H1 (cell line): ENCODE measurements at regions not wholly inside any gene's neighbourhood (a gene's known extent, or its start where the extent isn't known, plus 50 kb on each side); places are given as distances from the start of the nearest gene placed in this dataset.

Experiments
- CTCF ChIA-PET: fragments of 300-600 bp; sonication (Branson Sonifier 250); formaldehyde crosslinking; loops from one replicate; lab custom pipeline; 2021; ENCODE audit not compliant: partially characterized antibody; lab: Charles Lee
- POLR2A ChIA-PET: fragments of 300-600 bp; sonication (Branson Sonifier 250); formaldehyde crosslinking; loops from one replicate; lab custom pipeline; 2021; ENCODE audit warnings: inconsistent platforms; ENCODE audit not compliant: partially characterized antibody; lab: Charles Lee
- DNase-seq, 2 experiments: peaks; one replicate each; pipeline versions ENCODE4 v3.0.0 to v3.0.0-alpha.2; 2010 to 2022; ENCODE audit warnings: low spot score in 2 of 2, low read depth in 1 of 2, mixed read lengths in 1 of 2
- FAIRE-seq: peaks from 2 replicates; lab custom pipeline; 2011; peaks lifted over from hg19 to GRCh38; lab: Jason Lieb, UNC
- H2AFZ ChIP-seq: 2 replicates; pipeline ENCODE4 v1.8.1; 2012; ENCODE audit warnings: low read length, inconsistent platforms
- H2AK5ac ChIP-seq: 2 replicates; pipeline ENCODE4 v1.6.1; 2013; ENCODE audit warnings: low read depth, low read length
- H2BK120ac ChIP-seq: replicated peaks from 2 replicates; pipeline ENCODE3; 2013; ENCODE audit warnings: low read depth, low read length, inconsistent platforms
- H2BK12ac ChIP-seq: 2 replicates; pipeline ENCODE4 v1.6.1; 2013; ENCODE audit warnings: low read depth, low read length
- H2BK15ac ChIP-seq: 2 replicates; pipeline ENCODE4 v1.6.1; 2013; ENCODE audit warnings: low read length
- H2BK20ac ChIP-seq: 2 replicates; pipeline ENCODE4 v1.6.1; 2013; ENCODE audit warnings: low read length
- H2BK5ac ChIP-seq: 2 replicates; pipeline ENCODE4 v1.6.1; 2013; ENCODE audit warnings: low read depth, low read length
- H3K14ac ChIP-seq: 2 replicates; pipeline ENCODE4 v1.6.1; 2013; ENCODE audit warnings: inconsistent platforms; ENCODE audit not compliant: insufficient read length
- H3K18ac ChIP-seq: 2 replicates; pipeline ENCODE4 v1.6.1; 2013; ENCODE audit warnings: low read length; ENCODE audit errors: extremely low read depth
- H3K23ac ChIP-seq: 2 replicates; pipeline ENCODE4 v1.6.1; 2013; ENCODE audit warnings: inconsistent platforms; ENCODE audit not compliant: insufficient read length
- H3K23me2 ChIP-seq: 2 replicates; pipeline ENCODE4 v1.6.1; 2013; ENCODE audit warnings: low read depth, low read length
- H3K27ac ChIP-seq: 2 replicates; pipeline ENCODE4 v1.6.1; 2011; ENCODE audit warnings: low read depth, low read length, inconsistent platforms
- H3K27me3 ChIP-seq, 4 experiments: replicated peaks in 1 of 4; 1 replicate in 1 of 4; 2 replicates in 3 of 4; pipeline versions ENCODE4 v1.6.1 to v1.8.1; 2011 to 2013; ENCODE audit warnings: low read length in 3 of 4, mild to moderate bottlenecking in 3 of 4, inconsistent platforms in 2 of 4, mixed read lengths in 2 of 4, moderate library complexity in 1 of 4; ENCODE audit not compliant: control insufficient read depth in 3 of 4, insufficient read depth in 3 of 4; ENCODE audit errors: extremely low read depth in 1 of 4
- H3K36me3 ChIP-seq, 4 experiments: 2 replicates each; pipeline versions ENCODE4 v1.6.1 to v1.8.1; 2011 to 2013; ENCODE audit warnings: mild to moderate bottlenecking in 4 of 4, low read length in 3 of 4, moderate library complexity in 2 of 4, control low read depth in 1 of 4, inconsistent platforms in 1 of 4; ENCODE audit not compliant: insufficient read depth in 4 of 4, control insufficient read depth in 2 of 4
- H3K4ac ChIP-seq: replicated peaks from 2 replicates; pipeline ENCODE3; 2013; ENCODE audit warnings: low read length, low read depth, mixed read lengths, inconsistent platforms; ENCODE audit not compliant: insufficient read length
- H3K4me1 ChIP-seq, 4 experiments: replicated peaks in 1 of 4; 1 replicate in 1 of 4; 2 replicates in 3 of 4; pipeline versions ENCODE4 v1.6.1 to v1.8.1; 2011 to 2013; ENCODE audit warnings: low read length in 3 of 4, inconsistent platforms in 2 of 4, mixed read lengths in 1 of 4; ENCODE audit not compliant: insufficient read depth in 4 of 4, control insufficient read depth in 3 of 4
- H3K4me2 ChIP-seq, 2 experiments: 2 replicates each; pipeline versions ENCODE4 v1.6.1 to v1.8.1; 2011 to 2013; ENCODE audit warnings: low read depth in 2 of 2, low read length in 2 of 2, control low read depth in 1 of 2, inconsistent platforms in 1 of 2, mild to moderate bottlenecking in 1 of 2; ENCODE audit not compliant: insufficient read depth in 1 of 2
- H3K4me3 ChIP-seq, 4 experiments: fragments of 200-600, 300-600 bp in 1 of 4; sonication (generic), shearing (Covaris generic), sonication (Bioruptor Twin) in 1 of 4; 2 replicates each; pipeline versions ENCODE4 v1.5.1 to v1.8.1; 2011 to 2016; ENCODE audit warnings: low read length in 4 of 4, low read depth in 3 of 4, control low read depth in 2 of 4, inconsistent platforms in 2 of 4, mild to moderate bottlenecking in 2 of 4, mixed read lengths in 1 of 4, moderate library complexity in 1 of 4; ENCODE audit not compliant: insufficient read depth in 2 of 4; ENCODE audit errors: extremely low read depth in 1 of 4
- H3K56ac ChIP-seq: replicated peaks from 2 replicates; pipeline ENCODE3; 2013; ENCODE audit warnings: low read depth, mild to moderate bottlenecking, mixed read lengths, low read length, inconsistent platforms; ENCODE audit not compliant: insufficient read length
- H3K79me1 ChIP-seq: 2 replicates; pipeline ENCODE4 v1.6.1; 2013; ENCODE audit warnings: low read depth, low read length, control low read depth
- H3K79me2 ChIP-seq, 2 experiments: 2 replicates each; pipeline versions ENCODE4 v1.6.1 to v1.8.1; 2012 to 2013; ENCODE audit warnings: low read length in 2 of 2, mild to moderate bottlenecking in 2 of 2, inconsistent platforms in 1 of 2; ENCODE audit not compliant: insufficient read depth in 2 of 2, control insufficient read depth in 1 of 2
- H3K9ac ChIP-seq, 4 experiments: replicated peaks in 1 of 4; 1 replicate in 1 of 4; 2 replicates in 3 of 4; pipeline versions ENCODE4 v1.6.1 to v1.8.1; 2011 to 2013; ENCODE audit warnings: low read depth in 3 of 4, low read length in 3 of 4, control low read depth in 2 of 4, mild to moderate bottlenecking in 2 of 4, moderate library complexity in 2 of 4, inconsistent platforms in 1 of 4; ENCODE audit errors: extremely low read depth in 1 of 4
- H3K9me3 ChIP-seq, 2 experiments: 2 replicates each; pipeline versions ENCODE4 v1.6.1 to v1.8.1; 2012 to 2013; ENCODE audit warnings: mild to moderate bottlenecking in 2 of 2, moderate library complexity in 2 of 2, control low read depth in 1 of 2, inconsistent platforms in 1 of 2, low read depth in 1 of 2, low read length in 1 of 2, mixed read lengths in 1 of 2; ENCODE audit not compliant: insufficient read depth in 2 of 2
- H4K20me1 ChIP-seq, 2 experiments: replicated peaks in 1 of 2; 2 replicates each; pipeline versions ENCODE3 to v1.8.1; 2011 to 2013; ENCODE audit warnings: inconsistent platforms in 2 of 2, low read length in 2 of 2, mild to moderate bottlenecking in 1 of 2; ENCODE audit not compliant: insufficient read depth in 2 of 2, control insufficient read depth in 1 of 2
- H4K5ac ChIP-seq: 2 replicates; pipeline ENCODE4 v1.6.1; 2013; ENCODE audit warnings: low read length, low read depth, mixed read lengths, inconsistent platforms; ENCODE audit not compliant: insufficient read length
- H4K8ac ChIP-seq: 2 replicates; pipeline ENCODE4 v1.8.0; 2013; ENCODE audit warnings: mild to moderate bottlenecking, moderate library complexity, low read length, inconsistent platforms; ENCODE audit not compliant: insufficient read depth; ENCODE audit errors: extremely low read depth
- H4K91ac ChIP-seq: replicated peaks from 2 replicates; pipeline ENCODE3; 2013; ENCODE audit warnings: low read length, mixed read lengths, inconsistent platforms; ENCODE audit not compliant: insufficient read length
- ATF2 ChIP-seq: IDR thresholded peaks from 2 replicates; pipeline ENCODE4 v1.6.1; 2012; ENCODE audit warnings: low read length, inconsistent platforms
- EP300 ChIP-seq, 2 experiments: IDR thresholded peaks; 1 replicate in 1 of 2; 2 replicates in 1 of 2; pipeline ENCODE4 v1.6.1; 2011 to 2012; ENCODE audit warnings: low read depth in 2 of 2, low read length in 2 of 2, mild to moderate bottlenecking in 2 of 2, borderline replicate concordance in 1 of 2, inconsistent platforms in 1 of 2, moderate library complexity in 1 of 2
- FOSL1 ChIP-seq: IDR thresholded peaks from 2 replicates; pipeline ENCODE4 v1.6.1; 2011; ENCODE audit warnings: mild to moderate bottlenecking, low read depth, low read length, moderate library complexity; ENCODE audit not compliant: insufficient read depth
- KDM1A ChIP-seq: fragments of 200-600, 300-600 bp; sonication (generic); IDR thresholded peaks from 2 replicates; pipeline ENCODE4 v1.7.1; 2016; ENCODE audit warnings: mild to moderate bottlenecking, low read length, borderline replicate concordance
- NANOG ChIP-seq: IDR thresholded peaks from 2 replicates; pipeline ENCODE4 v1.6.1; 2011; ENCODE audit warnings: low read length, low read depth, mild to moderate bottlenecking, inconsistent platforms; ENCODE audit not compliant: insufficient read depth, poor library complexity, severe bottlenecking
- POLR2A ChIP-seq, 2 experiments: IDR thresholded peaks; 1 replicate in 1 of 2; 2 replicates in 1 of 2; pipeline ENCODE4 v1.6.1; 2011; ENCODE audit warnings: low read depth in 2 of 2, low read length in 2 of 2, mild to moderate bottlenecking in 2 of 2; ENCODE audit errors: control extremely low read depth in 1 of 2
- RAD21 ChIP-seq, 2 experiments: IDR thresholded peaks in 1 of 2; conservative IDR thresholded peaks in 1 of 2; 2 replicates each; pipeline ENCODE4 v1.6.1; 2011; ENCODE audit warnings: low read depth in 2 of 2, low read length in 2 of 2, improper control_type of control experiment in 1 of 2, inconsistent platforms in 1 of 2, mild to moderate bottlenecking in 1 of 2, moderate library complexity in 1 of 2
- SIN3A ChIP-seq, 2 experiments: IDR thresholded peaks in 1 of 2; conservative IDR thresholded peaks in 1 of 2; 2 replicates each; pipeline ENCODE4 v1.6.1; 2011 to 2012; ENCODE audit warnings: low read length in 2 of 2, improper control_type of control experiment in 1 of 2, low read depth in 1 of 2, mild to moderate bottlenecking in 1 of 2
- SIX5 ChIP-seq: IDR thresholded peaks from 2 replicates; pipeline ENCODE4 v1.6.1; 2011; ENCODE audit warnings: mild to moderate bottlenecking, low read depth, low read length
- SP4 ChIP-seq: IDR thresholded peaks from 2 replicates; pipeline ENCODE4 v1.6.1; 2012; ENCODE audit warnings: low read length, inconsistent platforms
- USF2 ChIP-seq: IDR thresholded peaks from 2 replicates; pipeline ENCODE4 v1.6.1; 2011; ENCODE audit warnings: low read length, improper control_type of control experiment
- TF ChIP-seq, protein P1 (sequence below): IDR thresholded peaks from 2 replicates; pipeline ENCODE4 v1.6.1; 2012; ENCODE audit warnings: inconsistent platforms

DNA sequence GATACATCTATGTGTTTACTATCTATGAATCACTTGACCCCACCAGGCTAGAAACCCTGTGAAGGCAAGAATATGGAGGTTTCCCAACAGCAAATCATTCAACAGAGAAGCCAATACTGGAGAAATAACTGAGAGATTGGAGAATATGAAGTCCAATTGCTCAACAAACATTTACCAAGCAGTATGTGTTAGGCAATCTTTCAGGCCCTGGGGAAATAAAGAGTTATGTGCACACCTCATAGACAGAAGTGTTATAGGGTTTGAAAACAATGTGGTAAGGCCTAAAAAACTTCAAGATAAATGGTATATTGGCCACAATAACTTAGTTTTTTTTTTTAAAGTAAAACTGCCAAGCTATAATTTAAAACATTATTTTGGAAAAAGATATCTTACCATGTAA lies 1245.8 kb downstream of the CDH11 start:
- no peak overlapping the region for H2AFZ ChIP-seq
- POLR2A ChIA-PET: no interaction called here
- H3K79me1 ChIP-seq: no peaks in the 10 kb centered on the region
- no peak overlapping the region for H2AK5ac ChIP-seq
- H3K14ac ChIP-seq: no peak overlapping the region
- no peak overlapping the region for H2BK5ac ChIP-seq
- H3K9ac ChIP-seq: no peak overlapping the region
- no peak overlapping the region for H3K23ac ChIP-seq
- no peak overlapping the region for H4K8ac ChIP-seq
- no peaks in the 10 kb centered on the region for H3K79me2 ChIP-seq
- DNase-seq (no peak), FAIRE-seq (no peak)
- H3K56ac ChIP-seq: no peak overlapping the region
- H3K23me2 ChIP-seq: no peaks in the 10 kb centered on the region
- no peaks in the 10 kb centered on the region for H3K9me3 ChIP-seq
- H4K5ac ChIP-seq: no peak overlapping the region
- no peak overlapping the region for H3K18ac ChIP-seq
- no peak overlapping the region for H3K4me2 ChIP-seq
- H4K91ac ChIP-seq: no peak overlapping the region
- no peak overlapping the region for H3K4ac ChIP-seq
- no peak overlapping the region for H2BK15ac ChIP-seq
- no peak overlapping the region for H3K27ac ChIP-seq
- no peak overlapping the region for H2BK20ac ChIP-seq
- no peaks in the 10 kb centered on the region for H3K4me1 ChIP-seq
- no peaks in the 10 kb centered on the region for H4K20me1 ChIP-seq
- H3K27me3 ChIP-seq: no peaks in the 10 kb centered on the region
- H3K4me3 ChIP-seq: no peak overlapping the region
- H2BK120ac ChIP-seq: no peak overlapping the region
- no peak overlapping the region for H2BK12ac ChIP-seq
- CTCF ChIA-PET: no interaction called here
- no peaks in the 10 kb centered on the region for H3K36me3 ChIP-seq
- no peak for TF ChIP-seq POLR2A (IDR thresholded peaks at IDR 0.05; ENCODE audit: control extremely low read depth in 1 of 2, low read depth in 2 of 2, low read length in 2 of 2)
- TF ChIP-seq SIN3A (conservative IDR thresholded peaks at IDR 0.05 in 1 of 2, IDR thresholded peaks at IDR 0.05 in 1 of 2; ENCODE audit: low read depth in 1 of 2, low read length in 2 of 2): no peak
- TF ChIP-seq USF2: no peak
- no peak for TF ChIP-seq NANOG
- TF ChIP-seq FOSL1: no peak
- TF ChIP-seq RAD21 (IDR thresholded peaks at IDR 0.05 in 1 of 2, conservative IDR thresholded peaks at IDR 0.05 in 1 of 2; ENCODE audit: low read depth in 2 of 2, low read length in 2 of 2): no peak
- TF ChIP-seq ATF2: no peak
- TF ChIP-seq, protein P1, sequence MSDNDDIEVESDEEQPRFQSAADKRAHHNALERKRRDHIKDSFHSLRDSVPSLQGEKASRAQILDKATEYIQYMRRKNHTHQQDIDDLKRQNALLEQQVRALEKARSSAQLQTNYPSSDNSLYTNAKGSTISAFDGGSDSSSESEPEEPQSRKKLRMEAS: no peak
- TF ChIP-seq KDM1A: no peak
- no peak for TF ChIP-seq SIX5
- TF ChIP-seq SP4: no peak
- TF ChIP-seq EP300 (IDR thresholded peaks at IDR 0.05; ENCODE audit: borderline replicate concordance in 1 of 2, low read depth in 2 of 2, low read length in 2 of 2): no peak
